ENCODE measurements at regions not wholly inside any gene's neighbourhood (a gene's known extent, or its start where the extent isn't known, plus 50 kb on each side); places are given as distances from the start of the nearest gene placed in this dataset.

DNA sequence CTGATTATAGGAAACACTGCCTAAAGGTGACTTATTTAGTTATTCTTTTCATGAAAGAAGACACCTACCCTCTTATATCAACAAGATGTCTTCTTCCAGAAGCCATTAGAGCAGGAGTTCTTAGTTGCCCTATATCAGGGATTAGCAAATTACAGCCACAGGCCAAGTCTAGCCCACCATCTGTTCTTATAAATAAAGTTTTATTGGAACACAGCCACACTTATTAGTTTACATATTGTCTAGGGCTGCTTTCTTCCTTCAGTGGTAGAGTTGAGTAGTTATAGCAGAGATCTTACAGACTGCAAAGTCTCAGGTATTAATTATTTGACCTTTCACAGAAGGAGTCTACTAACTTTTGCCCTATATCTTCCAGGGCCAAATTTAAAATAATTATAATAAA, 157.2 kb upstream of the NOCT start:
- Histone ChIP-seq H3K4me1 (ENCODE audit: insufficient read depth, insufficient read length) (no peaks in the 10 kb centered on the region), H3K27me3 (ENCODE audit: insufficient read depth, insufficient read length) (no peaks in the 10 kb centered on the region), H3K36me3 (ENCODE audit: insufficient read depth, insufficient read length, low read length) (no peaks in the 10 kb centered on the region), H3K9ac (ENCODE audit: insufficient read length, low read depth) (no peak overlapping the region), H3K4me3 (ENCODE audit: insufficient read length, low read depth) (no peak overlapping the region), H3K9me3 (ENCODE audit: insufficient read depth, low read length) (no peaks in the 10 kb centered on the region)
- TF ChIP-seq ZNF274 (IDR thresholded peaks at IDR 0.05; ENCODE audit: low read depth, low read length) (no peak), YY1 (IDR thresholded peaks at IDR 0.05; ENCODE audit: insufficient read depth, insufficient read length) (no peak), SUZ12 (IDR thresholded peaks at IDR 0.05; ENCODE audit: extremely low read depth, insufficient read depth, insufficient read length) (no peak)
- DNase-seq (ENCODE audit: low read depth, low spot score), result no peak

DNA sequence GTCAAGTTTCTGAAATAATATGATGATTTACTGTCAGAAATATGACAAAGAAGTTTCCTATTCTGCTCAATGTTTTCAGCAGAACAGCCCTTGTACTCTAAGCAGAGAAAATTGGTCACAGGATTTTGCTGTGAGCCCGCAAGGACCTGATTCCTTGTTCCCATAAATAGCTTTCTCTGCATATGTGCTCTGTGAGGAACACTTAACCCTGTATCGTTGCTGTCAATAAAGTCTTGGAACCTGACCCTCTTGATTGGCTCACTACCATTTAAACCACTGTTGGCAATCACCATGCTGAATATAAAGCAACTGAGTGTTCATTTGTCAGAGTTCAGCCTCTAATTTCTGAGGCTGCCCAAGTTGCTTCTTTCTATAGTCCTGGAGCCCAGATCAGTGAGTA, 158.2 kb upstream of the NOCT start:
- Histone ChIP-seq H3K27me3 (ENCODE audit: insufficient read depth, insufficient read length) (no peaks in the 10 kb centered on the region), H3K9ac (ENCODE audit: insufficient read length, low read depth) (no peak overlapping the region), H3K4me1 (ENCODE audit: insufficient read depth, insufficient read length) (no peaks in the 10 kb centered on the region), H3K36me3 (ENCODE audit: insufficient read depth, insufficient read length, low read length) (no peaks in the 10 kb centered on the region), H3K4me3 (ENCODE audit: insufficient read length, low read depth) (no peak overlapping the region), H3K9me3 (ENCODE audit: insufficient read depth, low read length) (no peaks in the 10 kb centered on the region; the same call in 1 of the 2 replicates)
- DNase-seq (ENCODE audit: low read depth, low spot score), result no peak
- no peak for TF ChIP-seq SUZ12 (IDR thresholded peaks at IDR 0.05; ENCODE audit: extremely low read depth, insufficient read depth, insufficient read length)
- no peak for TF ChIP-seq YY1 (IDR thresholded peaks at IDR 0.05; ENCODE audit: insufficient read depth, insufficient read length)
- TF ChIP-seq ZNF274 (IDR thresholded peaks at IDR 0.05; ENCODE audit: low read depth, low read length), result no peak

DNA sequence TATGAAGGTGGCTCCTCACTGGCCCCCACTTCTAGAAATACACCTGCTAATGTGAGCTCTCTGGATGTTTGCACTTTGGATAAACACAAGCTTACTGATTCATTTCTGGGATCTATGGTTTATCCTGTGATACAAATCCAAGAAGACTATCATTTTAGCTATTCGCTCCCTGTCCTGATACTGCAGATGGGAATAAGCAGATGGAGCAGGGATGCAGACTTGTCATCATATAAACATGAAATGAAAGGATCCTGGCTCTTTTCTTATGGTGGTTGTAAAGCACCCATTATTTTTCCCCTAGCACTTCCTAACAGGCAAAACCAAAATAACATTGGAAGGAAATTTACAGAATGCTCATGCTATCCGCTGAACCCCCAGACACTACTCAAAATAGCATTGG, 162.9 kb upstream of the NOCT start:
- Histone ChIP-seq H3K4me1 (ENCODE audit: insufficient read depth, insufficient read length) (no peaks in the 10 kb centered on the region), H3K27me3 (ENCODE audit: insufficient read depth, insufficient read length) (no peaks in the 10 kb centered on the region), H3K9me3 (ENCODE audit: insufficient read depth, low read length) (no peaks in the 10 kb centered on the region; the same call in 1 of the 2 replicates), H3K36me3 (ENCODE audit: insufficient read depth, insufficient read length, low read length) (no peaks in the 10 kb centered on the region), H3K4me3 (ENCODE audit: insufficient read length, low read depth) (no peak overlapping the region), H3K9ac (ENCODE audit: insufficient read length, low read depth) (no peak overlapping the region)
- DNase-seq (ENCODE audit: low read depth, low spot score), result no peak
- no peak for TF ChIP-seq SUZ12 (IDR thresholded peaks at IDR 0.05; ENCODE audit: extremely low read depth, insufficient read depth, insufficient read length)
- no peak for TF ChIP-seq YY1 (IDR thresholded peaks at IDR 0.05; ENCODE audit: insufficient read depth, insufficient read length)
- TF ChIP-seq ZNF274 (IDR thresholded peaks at IDR 0.05; ENCODE audit: low read depth, low read length), result no peak

DNA sequence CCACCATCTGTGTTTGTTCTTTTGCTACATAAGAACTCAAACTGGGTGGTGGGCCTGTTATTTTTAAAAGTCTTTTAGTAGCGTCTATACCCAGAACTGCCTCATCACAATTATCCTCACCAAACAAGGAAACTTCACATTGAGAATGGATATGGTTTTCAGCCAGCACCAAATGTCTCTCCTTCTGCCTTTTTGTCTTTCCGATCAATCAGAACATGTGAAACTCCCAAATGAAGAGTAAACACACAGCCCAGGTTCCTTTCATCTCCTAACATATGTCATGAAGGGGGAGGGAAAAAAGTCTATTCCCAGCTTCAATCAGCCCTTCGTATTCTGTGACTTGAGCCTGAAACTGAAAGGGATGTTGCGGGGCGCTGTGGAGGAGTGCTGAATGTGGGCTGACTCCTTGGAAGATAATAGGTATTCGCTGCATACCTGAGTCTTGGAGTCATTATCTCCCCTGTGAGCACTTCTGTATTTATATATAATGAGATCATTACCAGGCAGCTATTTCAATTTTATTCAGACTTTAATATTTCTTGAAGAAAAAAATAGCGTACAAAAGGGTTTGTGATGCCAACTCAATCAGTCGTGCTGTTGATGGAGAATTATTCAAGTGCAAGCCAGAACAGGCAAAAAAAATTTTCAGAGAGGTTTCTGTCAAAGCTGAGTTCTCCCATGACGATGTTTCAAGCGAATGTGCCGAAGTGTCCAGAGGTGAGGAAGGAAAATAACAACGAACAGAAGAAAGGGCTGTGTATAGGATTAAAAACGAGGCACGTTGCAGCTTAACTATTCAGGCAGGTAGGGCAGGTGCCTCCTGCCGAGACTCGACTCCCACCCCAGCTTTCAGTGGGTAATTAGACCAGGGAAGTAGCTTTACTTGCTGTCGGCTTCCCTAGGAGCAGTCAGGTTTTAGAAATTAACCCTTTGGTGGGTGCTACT, 163.9 kb upstream of the NOCT start:
- no peak for TF ChIP-seq SUZ12 (IDR thresholded peaks at IDR 0.05; ENCODE audit: extremely low read depth, insufficient read depth, insufficient read length)
- TF ChIP-seq YY1 (IDR thresholded peaks at IDR 0.05; ENCODE audit: insufficient read depth, insufficient read length), result no peak
- no peak for TF ChIP-seq ZNF274 (IDR thresholded peaks at IDR 0.05; ENCODE audit: low read depth, low read length)
- Histone ChIP-seq H3K4me3 (ENCODE audit: insufficient read length, low read depth) (no peak overlapping the region), H3K9me3 (ENCODE audit: insufficient read depth, low read length) (no peaks in the 10 kb centered on the region; the same call in 1 of the 2 replicates), H3K27me3 (ENCODE audit: insufficient read depth, insufficient read length) (no peaks in the 10 kb centered on the region), H3K9ac (ENCODE audit: insufficient read length, low read depth) (no peak overlapping the region), H3K4me1 (ENCODE audit: insufficient read depth, insufficient read length) (no peaks in the 10 kb centered on the region), H3K36me3 (ENCODE audit: insufficient read depth, insufficient read length, low read length) (no peaks in the 10 kb centered on the region)
- DNase-seq (ENCODE audit: low read depth, low spot score), result no peak

DNA sequence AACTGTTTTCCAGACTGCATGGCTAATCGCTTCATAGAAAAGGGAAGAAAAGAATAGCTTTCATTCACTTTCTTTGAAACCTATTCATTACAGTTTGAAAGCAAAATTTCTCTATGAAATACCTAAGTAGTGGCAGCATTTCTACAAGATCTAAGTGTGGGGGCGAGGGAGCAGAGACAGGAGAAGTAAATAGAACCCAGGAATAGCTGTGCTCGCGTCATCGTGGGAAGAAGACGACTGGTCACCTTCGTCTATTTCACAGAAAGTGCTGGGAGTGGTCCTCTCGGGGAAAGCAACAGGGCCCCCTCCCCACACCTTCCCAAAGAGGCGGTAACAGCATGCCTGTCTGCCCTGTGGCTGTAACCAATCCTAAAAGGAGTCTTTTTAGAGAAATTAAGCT, 169.9 kb upstream of the NOCT start:
- DNase-seq (ENCODE audit: low read depth, low spot score), result no peak
- Histone ChIP-seq H3K9ac (ENCODE audit: insufficient read length, low read depth) (no peak overlapping the region), H3K4me1 (ENCODE audit: insufficient read depth, insufficient read length) (no peaks in the 10 kb centered on the region), H3K4me3 (ENCODE audit: insufficient read length, low read depth) (no peak overlapping the region), H3K9me3 (ENCODE audit: insufficient read depth, low read length) (no peaks in the 10 kb centered on the region), H3K36me3 (ENCODE audit: insufficient read depth, insufficient read length, low read length) (no peaks in the 10 kb centered on the region), H3K27me3 (ENCODE audit: insufficient read depth, insufficient read length) (no peaks in the 10 kb centered on the region)
- no peak for TF ChIP-seq YY1 (IDR thresholded peaks at IDR 0.05; ENCODE audit: insufficient read depth, insufficient read length)
- TF ChIP-seq SUZ12 (IDR thresholded peaks at IDR 0.05; ENCODE audit: extremely low read depth, insufficient read depth, insufficient read length), result no peak
- TF ChIP-seq ZNF274 (IDR thresholded peaks at IDR 0.05; ENCODE audit: low read depth, low read length), result no peak

DNA sequence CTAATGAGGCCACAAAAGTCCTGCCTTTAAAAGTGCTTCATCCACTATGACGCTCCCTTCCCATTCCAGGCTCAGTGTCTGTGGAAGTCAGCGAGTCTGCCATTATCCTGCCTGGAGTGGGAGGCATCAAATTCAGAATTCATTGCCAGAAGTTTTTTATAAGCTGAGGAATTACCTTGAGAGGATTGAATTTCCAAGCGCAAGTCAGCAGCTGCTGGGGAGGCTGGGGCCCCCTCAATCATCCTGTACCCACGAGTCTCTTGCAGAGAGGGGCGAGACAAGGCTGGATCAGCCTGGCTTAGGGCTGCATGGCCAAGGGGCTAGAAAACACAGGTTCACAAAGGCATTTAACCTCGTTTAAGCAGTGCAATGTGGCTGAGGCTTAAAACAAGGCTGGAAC, 170.5 kb upstream of the NOCT start:
- H3K9ac ChIP-seq (ENCODE audit: insufficient read length, low read depth), result no peak overlapping the region
- no peaks in the 10 kb centered on the region for H3K9me3 ChIP-seq (ENCODE audit: insufficient read depth, low read length)
- no peaks in the 10 kb centered on the region for H3K36me3 ChIP-seq (ENCODE audit: insufficient read depth, insufficient read length, low read length)
- H3K4me1 ChIP-seq (ENCODE audit: insufficient read depth, insufficient read length), result no peaks in the 10 kb centered on the region
- TF ChIP-seq YY1 (IDR thresholded peaks at IDR 0.05; ENCODE audit: insufficient read depth, insufficient read length) (no peak), SUZ12 (IDR thresholded peaks at IDR 0.05; ENCODE audit: extremely low read depth, insufficient read depth, insufficient read length) (no peak), ZNF274 (IDR thresholded peaks at IDR 0.05; ENCODE audit: low read depth, low read length) (no peak)
- H3K4me3 ChIP-seq (ENCODE audit: insufficient read length, low read depth), result no peak overlapping the region
- no peaks in the 10 kb centered on the region for H3K27me3 ChIP-seq (ENCODE audit: insufficient read depth, insufficient read length)
- DNase-seq (ENCODE audit: low read depth, low spot score), result no peak

DNA sequence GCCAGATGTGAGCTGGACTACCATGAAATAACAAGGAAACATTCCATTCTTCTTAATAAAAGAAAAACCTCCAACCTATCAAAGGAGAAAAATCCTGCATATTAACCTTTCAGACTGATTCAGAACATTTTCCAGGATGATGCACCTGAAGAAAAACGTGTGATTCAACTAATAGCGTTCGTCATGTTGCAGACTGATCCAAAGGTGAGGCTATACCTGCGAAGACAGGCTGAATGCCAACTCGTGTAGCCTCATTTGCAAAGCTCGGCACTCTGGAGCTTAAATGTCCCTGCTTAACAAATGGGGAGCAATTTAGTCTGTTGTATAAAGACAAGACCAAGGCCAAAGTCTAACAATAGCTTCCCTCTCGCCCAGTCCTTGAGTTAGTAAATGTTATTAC, 172.0 kb upstream of the NOCT start:
- Histone ChIP-seq H3K9me3 (ENCODE audit: insufficient read depth, low read length) (no peaks in the 10 kb centered on the region), H3K27me3 (ENCODE audit: insufficient read depth, insufficient read length) (no peaks in the 10 kb centered on the region), H3K4me1 (ENCODE audit: insufficient read depth, insufficient read length) (no peaks in the 10 kb centered on the region), H3K4me3 (ENCODE audit: insufficient read length, low read depth) (no peak overlapping the region), H3K9ac (ENCODE audit: insufficient read length, low read depth) (no peak overlapping the region), H3K36me3 (ENCODE audit: insufficient read depth, insufficient read length, low read length) (no peaks in the 10 kb centered on the region)
- DNase-seq (ENCODE audit: low read depth, low spot score), result no peak
- no peak for TF ChIP-seq ZNF274 (IDR thresholded peaks at IDR 0.05; ENCODE audit: low read depth, low read length)
- TF ChIP-seq YY1 (IDR thresholded peaks at IDR 0.05; ENCODE audit: insufficient read depth, insufficient read length), result no peak
- TF ChIP-seq SUZ12 (IDR thresholded peaks at IDR 0.05; ENCODE audit: extremely low read depth, insufficient read depth, insufficient read length), result no peak
